Mesothelial cell of epicardium (in vitro differentiated cells): ENCODE measurements at regions not wholly inside any gene's neighbourhood (a gene's known extent, or its start where the extent isn't known, plus 50 kb on each side); places are given as distances from the start of the nearest gene placed in this dataset.

Source experiments
- DNase-seq, 2 experiments: peaks; one replicate each; pipeline ENCODE4 v3.0.0; 2021; ENCODE audit warnings: low spot score in 2 of 2; ENCODE audit not compliant: unreplicated experiment in 2 of 2
- H3K27ac Mint-ChIP-seq: 2 replicates; pipeline ENCODE4 v1.8.0; 2021; ENCODE audit warnings: mixed read lengths
- H3K27me3 Mint-ChIP-seq: 2 replicates; pipeline ENCODE4 v1.8.0; 2021; ENCODE audit warnings: low read depth, mixed read lengths
- H3K36me3 Mint-ChIP-seq: 2 replicates; pipeline ENCODE4 v1.8.0; 2021; ENCODE audit warnings: mixed read lengths
- H3K4me1 Mint-ChIP-seq: 2 replicates; pipeline ENCODE4 v1.8.0; 2021; ENCODE audit warnings: mixed read lengths
- H3K4me3 Mint-ChIP-seq: 2 replicates; pipeline ENCODE4 v1.8.0; 2021; ENCODE audit warnings: mild to moderate bottlenecking, moderate library complexity, mixed read lengths
- H3K9me3 Mint-ChIP-seq: 2 replicates; pipeline ENCODE4 v1.8.0; 2021; ENCODE audit warnings: mixed read lengths
- CTCF ChIP-seq: fragments of 200-600 bp; sonication (generic); IDR thresholded peaks from one replicate; pipeline ENCODE4 v1.5.0; 2021; ENCODE audit warnings: antibody characterized with exemption; ENCODE audit not compliant: unreplicated experiment

DNA sequence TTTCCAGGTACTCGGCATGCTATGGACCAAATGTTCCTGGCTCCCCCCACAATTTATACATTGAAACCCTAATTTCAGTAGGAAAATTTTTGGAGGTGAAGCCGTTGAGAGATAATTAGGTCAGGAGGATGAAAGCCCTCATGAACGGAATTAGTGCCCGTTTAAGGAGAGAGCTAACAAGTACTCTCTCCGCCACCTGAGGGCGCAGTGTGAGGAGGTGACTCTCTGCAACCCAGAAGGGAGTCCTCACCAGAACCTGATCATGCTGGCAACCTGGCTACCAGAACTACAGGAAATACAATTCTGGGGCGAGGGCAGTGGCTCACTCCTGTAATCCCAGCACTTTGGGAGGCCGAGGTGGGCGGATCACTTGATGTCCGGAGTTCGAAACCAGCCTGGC lies 397.8 kb downstream of the SLITRK5 start:
- no peaks in the 10 kb centered on the region for H3K27me3 Mint-ChIP-seq
- peaks cover 8% of the 10 kb centered on the region for H3K9me3 Mint-ChIP-seq
- no peak overlapping the region for H3K27ac Mint-ChIP-seq
- TF ChIP-seq CTCF: no peak
- H3K36me3 Mint-ChIP-seq: no peaks in the 10 kb centered on the region
- H3K4me3 Mint-ChIP-seq: no peak overlapping the region
- H3K4me1 Mint-ChIP-seq: no peaks in the 10 kb centered on the region
- no peak for DNase-seq

DNA sequence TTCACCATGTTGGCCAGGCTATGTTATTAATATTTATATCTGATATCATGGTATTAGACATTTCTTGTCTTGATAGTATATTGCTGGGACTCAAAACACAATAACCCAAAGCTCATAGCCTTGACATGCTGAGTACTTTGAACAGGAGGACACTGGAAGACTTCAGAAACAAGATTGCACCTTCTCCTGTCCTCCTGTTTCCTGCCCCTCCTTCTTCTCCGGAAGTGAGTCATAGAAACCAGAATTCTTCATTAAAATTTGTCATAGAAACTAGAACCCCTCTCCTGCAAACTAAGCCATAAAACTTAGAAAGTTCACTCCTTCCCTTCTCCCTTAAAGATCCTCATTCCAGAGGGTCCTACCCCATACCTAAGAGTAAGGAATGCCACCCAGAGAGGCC lies 400.2 kb downstream of the SLITRK5 start:
- Mint-ChIP-seq H3K27me3 (no peaks in the 10 kb centered on the region), H3K36me3 (no peaks in the 10 kb centered on the region), H3K9me3 (no peaks in the 10 kb centered on the region), H3K27ac (no peak overlapping the region), H3K4me1 (no peaks in the 10 kb centered on the region), H3K4me3 (no peak overlapping the region)
- no peak for DNase-seq
- no peak for TF ChIP-seq CTCF

DNA sequence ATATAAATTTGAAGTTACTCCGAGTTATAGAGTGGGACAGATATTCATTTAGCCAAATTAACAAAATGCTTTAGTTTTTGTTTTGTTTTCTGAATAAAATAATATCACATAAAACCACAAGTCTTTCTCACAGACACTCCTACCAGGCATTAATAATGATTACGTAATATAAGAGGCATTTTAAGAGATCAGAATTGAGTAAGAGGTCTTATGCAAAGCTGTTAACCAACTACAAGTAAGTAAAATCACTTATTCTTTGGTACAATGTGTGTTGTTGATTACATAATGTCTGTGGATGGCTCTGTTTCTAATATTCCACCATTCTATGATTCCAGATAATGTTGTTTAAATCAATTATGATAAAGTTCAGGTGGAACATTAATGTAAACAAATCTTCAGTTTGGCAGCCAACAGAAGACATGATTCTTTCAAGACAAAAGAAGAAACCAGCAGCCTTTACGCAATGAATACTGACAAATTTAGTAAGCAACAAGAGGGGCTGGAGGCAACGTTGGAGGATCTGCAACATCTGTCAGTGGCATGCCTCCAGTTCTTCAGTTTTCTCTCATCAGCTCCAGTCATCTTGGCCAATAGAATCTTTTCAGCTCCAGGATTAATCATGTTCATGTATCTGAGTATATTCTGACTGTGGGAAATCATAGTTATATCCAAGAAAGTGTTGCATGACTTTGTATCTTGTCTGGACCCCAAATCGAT lies 403.8 kb downstream of the SLITRK5 start:
- no peaks in the 10 kb centered on the region for H3K36me3 Mint-ChIP-seq
- no peaks in the 10 kb centered on the region for H3K27me3 Mint-ChIP-seq
- no peaks in the 10 kb centered on the region for H3K9me3 Mint-ChIP-seq
- no peak overlapping the region for H3K4me3 Mint-ChIP-seq
- TF ChIP-seq CTCF: no peak
- no peak overlapping the region for H3K27ac Mint-ChIP-seq
- DNase-seq: no peak
- no peaks in the 10 kb centered on the region for H3K4me1 Mint-ChIP-seq

- DNase-seq: no peak
- Mint-ChIP-seq H3K4me1 (no peaks in the 10 kb centered on the region), H3K9me3 (no peaks in the 10 kb centered on the region), H3K27ac (no peak overlapping the region), H3K36me3 (no peaks in the 10 kb centered on the region), H3K4me3 (no peak overlapping the region), H3K27me3 (peaks cover 2% of the 10 kb centered on the region)
- no peak for TF ChIP-seq CTCF
Measured at GRCh38 chr13:88085036-88085435, 413.9 kb downstream of the SLITRK5 start.

DNA sequence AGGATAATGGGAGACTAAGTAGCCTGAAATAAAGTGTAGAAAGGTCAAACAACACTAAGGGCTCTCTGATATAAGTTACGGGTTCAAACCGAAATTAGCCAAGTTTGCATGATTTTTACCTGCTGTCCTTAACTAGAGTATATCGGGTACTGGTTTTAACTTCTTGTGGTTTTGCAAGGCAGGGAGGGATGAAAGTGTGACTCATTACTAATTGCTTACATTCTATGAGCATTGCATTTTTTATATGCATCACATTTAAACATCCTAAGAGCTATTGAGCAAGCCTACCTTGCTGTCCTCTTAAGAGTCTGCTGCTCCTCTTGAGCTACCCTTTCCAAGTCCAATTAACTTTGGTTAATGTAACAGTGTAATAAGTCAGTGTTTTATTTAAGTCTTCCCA lies 415.4 kb downstream of the SLITRK5 start:
- TF ChIP-seq CTCF: no peak
- H3K9me3 Mint-ChIP-seq: no peaks in the 10 kb centered on the region
- H3K4me3 Mint-ChIP-seq: no peak overlapping the region
- H3K27me3 Mint-ChIP-seq: peaks cover 2% of the 10 kb centered on the region
- H3K4me1 Mint-ChIP-seq: no peaks in the 10 kb centered on the region
- DNase-seq: no peak
- H3K27ac Mint-ChIP-seq: no peak overlapping the region
- H3K36me3 Mint-ChIP-seq: no peaks in the 10 kb centered on the region

- peaks cover 23% of the 10 kb centered on the region for H3K9me3 Mint-ChIP-seq
- H3K4me1 Mint-ChIP-seq: no peaks in the 10 kb centered on the region
- H3K4me3 Mint-ChIP-seq: no peak overlapping the region
- no peak for DNase-seq
- H3K27me3 Mint-ChIP-seq: no peaks in the 10 kb centered on the region
- H3K27ac Mint-ChIP-seq: no peak overlapping the region
- no peak for TF ChIP-seq CTCF
- H3K36me3 Mint-ChIP-seq: no peaks in the 10 kb centered on the region
Measured at GRCh38 chr13:88097541-88097940, 426.4 kb downstream of the SLITRK5 start.
